NCI-H1105 treated with DMSO at 0.1 percent for 48 hours (cell line): ENCODE measurements at regions not wholly inside any gene's neighbourhood (a gene's known extent, or its start where the extent isn't known, plus 50 kb on each side); places are given as distances from the start of the nearest gene placed in this dataset.
A peak's percentile ranks its signal among the peaks of the same experiment; 100 is the strongest.
"Not testable (repeated sequence)": the region's sequence is repeated elsewhere in the genome, so short reads cannot be mapped to it uniquely, and the experiment has no call there.

Experiments
- DNase-seq: peaks from one replicate; lab custom pipeline; 2025; lab: John Stamatoyannopoulos, UW

DNA sequence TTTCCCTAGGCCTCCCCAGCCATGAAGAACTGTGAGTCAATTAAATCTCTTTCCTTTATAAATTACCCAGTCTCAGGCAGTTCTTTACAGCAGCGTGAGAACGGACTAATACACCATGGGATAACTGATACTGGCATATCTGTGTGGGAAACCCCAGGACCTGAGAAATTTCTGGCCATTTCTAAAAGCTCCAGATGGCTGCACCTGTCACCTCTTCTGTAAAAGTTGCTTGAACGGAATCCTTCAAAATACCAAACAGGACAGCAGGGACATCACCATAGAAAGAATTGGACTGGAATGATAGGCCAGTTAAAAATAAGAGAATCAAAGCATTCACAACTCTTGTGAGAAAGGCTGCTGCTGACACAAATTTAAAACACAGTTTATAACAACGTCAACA lies 134.0 kb upstream of the FOXD4L5 start:
- DNase-seq = not testable (repeated sequence)

DNA sequence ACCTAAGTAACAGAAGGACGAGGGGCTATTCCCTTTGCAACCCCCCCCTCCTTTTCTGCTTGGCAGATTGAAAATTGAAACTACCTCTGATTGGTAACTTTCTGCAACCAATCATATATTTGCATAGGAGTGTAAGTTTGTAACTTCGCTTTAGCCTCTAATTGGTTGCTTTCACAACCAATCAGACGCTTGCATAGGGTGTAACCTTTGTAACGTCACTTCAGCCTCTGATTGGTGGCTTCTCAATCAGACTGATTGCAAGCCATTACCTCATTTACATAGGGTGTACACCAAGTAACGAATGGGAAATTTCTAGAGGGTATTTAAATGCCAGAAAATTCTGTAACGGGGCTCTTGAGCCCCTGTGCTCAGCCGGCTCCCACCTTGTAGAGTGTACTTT lies 131.9 kb upstream of the FOXD4L5 start:
- DNase-seq = not testable (repeated sequence)

DNA sequence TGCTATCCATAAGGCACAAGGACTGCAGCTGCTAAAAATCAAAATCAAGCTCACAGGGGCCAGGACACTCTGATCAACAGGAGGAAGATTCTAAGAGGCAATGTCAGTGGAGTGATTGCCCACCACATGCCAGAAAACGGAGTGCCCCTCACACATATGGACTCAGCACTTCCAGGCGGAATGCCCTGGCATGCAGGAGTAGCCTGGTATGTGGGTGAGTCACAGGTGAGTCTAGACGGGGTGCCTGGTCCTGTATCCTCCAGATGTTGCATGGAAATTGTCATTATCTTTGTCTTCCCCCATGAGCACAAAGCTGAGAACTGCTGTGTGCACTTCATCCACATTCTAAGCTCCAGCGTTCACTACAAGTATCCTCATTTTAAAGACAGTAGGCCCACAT lies 129.2 kb upstream of the FOXD4L5 start:
- DNase-seq = not testable (repeated sequence)

DNA sequence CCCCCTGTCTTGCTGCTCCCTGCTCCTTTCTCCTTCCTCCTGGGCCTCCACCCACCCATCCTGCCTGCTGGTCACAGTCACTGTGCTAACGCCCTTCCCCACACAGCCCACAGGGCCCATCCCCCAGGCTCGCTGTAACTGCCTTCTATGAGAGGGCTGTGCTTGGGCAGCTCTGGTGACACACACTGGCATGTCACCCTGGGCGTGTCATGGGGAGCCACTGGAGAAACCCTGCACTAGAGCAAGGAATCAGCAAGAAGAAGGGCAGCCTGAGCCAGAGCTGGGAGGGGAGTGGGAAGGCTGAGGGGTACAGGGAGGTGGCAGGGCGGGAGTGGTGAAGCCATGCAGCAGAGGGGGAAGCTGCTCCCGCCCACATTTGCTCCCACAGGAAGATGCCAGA lies 128.4 kb upstream of the FOXD4L5 start:
- not testable (repeated sequence) for DNase-seq

DNA sequence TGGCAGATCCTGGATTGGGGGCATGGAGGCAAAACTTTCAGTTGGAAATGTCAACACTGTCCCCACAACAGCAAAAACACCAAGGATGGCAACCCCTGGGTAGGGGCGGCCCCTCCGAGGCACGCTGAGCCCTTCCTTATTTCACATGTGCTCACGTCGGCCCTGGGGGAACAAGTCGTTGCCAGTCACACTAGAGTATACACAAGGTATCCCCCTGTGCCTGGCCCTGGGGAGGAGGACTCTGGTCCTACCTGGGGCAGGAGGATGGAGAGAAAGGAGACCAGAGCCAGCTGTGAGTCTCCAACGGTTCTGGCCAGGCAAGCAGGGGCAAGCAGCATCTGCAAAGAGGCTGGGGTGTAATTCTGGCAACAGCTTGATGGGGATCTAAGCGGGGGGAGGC lies 126.9 kb upstream of the FOXD4L5 start:
- DNase-seq = no peak

DNA sequence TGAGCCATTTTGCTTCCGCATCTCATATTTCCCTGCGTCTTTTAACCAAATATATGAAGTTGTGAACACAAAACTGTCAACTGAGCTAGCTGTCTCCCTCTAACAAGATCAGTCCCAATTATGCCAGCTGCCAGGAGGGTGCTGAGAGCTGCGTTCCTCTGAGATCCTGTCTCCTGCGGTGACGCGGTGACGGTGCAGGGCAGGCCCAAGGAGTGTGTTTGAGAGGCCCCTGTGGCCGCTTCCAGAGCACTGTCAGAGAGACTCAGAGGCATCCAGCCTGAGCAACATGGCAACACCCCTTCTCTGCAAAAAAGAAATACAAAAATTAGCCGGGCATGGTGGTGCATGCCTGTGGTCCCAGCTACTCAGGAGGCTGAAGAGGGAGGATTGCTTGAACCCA lies 126.3 kb upstream of the FOXD4L5 start:
- no peak for DNase-seq

DNA sequence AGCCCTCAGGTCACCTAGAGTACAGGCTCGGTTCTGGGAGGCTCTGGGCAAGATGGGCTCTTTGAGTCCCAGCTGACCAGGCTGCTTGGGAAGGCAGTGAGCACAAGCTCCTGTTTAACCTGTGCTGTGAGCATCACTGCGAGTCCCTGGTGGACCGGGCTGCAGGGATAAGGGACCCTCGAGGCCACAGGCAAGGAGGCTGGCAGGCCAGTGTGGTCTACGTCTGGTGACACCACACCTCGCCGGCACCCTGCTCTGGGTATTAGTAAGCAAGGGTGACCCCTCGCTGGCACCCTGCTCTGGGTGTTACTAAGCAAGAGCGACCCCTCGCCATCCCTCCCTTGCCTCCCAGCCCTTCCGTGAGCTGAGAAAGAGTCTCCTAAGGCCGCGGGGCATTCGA lies 125.9 kb upstream of the FOXD4L5 start:
- DNase-seq = no peak

DNA sequence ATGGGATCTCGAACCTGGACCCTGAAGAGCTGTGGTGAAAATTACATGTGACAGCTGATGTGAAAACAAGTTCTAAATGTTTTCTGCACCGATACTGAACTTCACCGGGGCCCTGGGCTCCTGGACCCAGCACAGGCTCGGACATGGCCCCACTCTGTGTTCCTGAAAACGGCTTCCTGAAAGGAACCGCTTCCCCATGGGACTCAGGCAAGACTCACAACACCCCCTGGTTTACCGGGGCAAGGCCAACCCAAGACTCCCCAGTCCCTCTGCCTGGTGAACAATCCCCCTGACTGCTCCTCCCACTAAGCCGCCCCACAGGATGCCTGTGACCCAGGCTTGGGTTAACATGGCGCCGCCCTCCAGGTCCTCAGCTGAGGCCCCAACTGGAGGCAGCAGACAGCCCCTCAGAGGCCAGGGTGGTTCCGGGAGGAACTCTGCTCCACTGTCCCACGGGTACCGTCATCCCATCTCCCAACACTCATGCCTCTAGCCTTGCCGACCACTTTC lies 124.5 kb upstream of the FOXD4L5 start:
- no peak for DNase-seq

DNA sequence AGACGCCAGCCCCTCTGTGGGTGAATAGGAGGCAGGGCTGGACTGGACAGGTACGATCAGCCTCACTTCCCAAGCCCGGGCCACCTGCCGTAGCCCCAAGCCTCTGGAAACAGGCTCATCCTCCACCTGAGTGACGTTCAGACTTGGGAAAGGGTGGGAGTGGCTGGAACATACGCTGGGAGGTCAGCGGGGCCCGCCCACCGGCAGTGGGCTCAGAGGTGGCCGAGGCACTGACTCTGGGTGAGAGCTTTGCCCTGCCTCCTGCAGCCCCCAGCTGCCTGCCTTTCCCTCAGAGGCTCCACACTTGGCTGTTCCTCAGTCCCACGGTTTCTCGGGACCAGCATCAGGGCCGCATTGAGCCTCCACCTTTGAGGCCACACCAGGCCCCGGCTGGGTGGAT lies 123.8 kb upstream of the FOXD4L5 start:
- DNase-seq = not testable (repeated sequence)

DNA sequence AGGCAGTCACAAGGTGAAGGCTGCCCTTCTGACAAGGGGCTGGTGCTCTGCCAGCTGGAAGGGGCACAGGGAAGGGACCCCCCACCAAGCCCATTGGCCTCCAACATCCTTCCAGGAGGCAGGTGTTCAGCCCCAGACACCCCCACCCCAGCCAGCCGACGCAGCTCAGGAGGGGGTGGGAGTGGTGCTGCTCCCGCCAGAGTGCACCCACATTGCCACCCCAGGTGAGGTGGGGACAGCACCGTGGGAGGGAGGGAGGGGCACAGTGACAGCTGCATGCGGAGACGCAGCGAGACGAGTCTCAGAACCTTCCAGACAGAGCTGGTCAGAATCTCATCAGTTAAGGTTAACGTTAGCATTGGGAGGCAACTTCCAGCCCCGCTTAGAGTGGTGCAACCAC lies 121.6 kb upstream of the FOXD4L5 start:
- DNase-seq = not testable (repeated sequence)

DNA sequence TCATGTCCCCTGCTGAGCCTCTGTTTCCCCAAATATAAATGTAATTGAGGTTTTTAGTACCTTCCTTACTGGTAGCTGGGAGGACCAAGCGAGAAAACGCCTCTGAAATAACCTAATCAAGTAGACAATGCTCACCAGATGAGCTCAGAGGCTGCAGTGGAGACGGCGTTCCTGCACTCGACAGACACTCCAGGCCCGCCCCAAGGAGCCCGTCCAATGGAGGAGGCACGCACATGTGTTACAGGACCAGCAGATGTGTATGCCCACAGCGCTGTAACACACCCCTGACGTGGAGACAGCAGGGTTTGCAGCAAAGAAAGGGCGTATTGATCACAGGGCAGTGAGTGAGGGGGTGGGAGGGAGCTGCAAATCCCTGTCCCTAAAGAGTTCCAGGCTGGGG lies 120.8 kb upstream of the FOXD4L5 start:
- not testable (repeated sequence) for DNase-seq

DNA sequence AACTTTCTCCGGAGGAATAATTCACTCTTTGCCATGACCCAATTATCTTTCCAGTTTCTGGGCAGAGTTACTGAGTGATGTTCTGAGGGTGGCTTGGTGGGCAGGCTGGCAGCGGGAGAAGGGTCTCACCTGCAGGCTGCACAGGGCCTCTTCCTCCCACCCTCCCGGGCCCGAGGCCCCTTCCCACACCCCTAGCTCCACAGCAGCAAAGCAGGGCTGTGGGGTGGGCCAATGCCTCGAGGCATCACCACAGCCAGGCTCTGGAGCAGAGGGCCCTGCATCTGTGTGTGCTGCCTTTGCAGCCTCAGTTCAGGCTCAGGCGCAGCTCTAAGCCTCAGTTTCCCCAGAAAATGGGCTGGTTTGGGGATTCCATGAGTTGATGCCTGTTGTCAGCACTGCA lies 120.2 kb upstream of the FOXD4L5 start:
- DNase-seq = no peak

DNA sequence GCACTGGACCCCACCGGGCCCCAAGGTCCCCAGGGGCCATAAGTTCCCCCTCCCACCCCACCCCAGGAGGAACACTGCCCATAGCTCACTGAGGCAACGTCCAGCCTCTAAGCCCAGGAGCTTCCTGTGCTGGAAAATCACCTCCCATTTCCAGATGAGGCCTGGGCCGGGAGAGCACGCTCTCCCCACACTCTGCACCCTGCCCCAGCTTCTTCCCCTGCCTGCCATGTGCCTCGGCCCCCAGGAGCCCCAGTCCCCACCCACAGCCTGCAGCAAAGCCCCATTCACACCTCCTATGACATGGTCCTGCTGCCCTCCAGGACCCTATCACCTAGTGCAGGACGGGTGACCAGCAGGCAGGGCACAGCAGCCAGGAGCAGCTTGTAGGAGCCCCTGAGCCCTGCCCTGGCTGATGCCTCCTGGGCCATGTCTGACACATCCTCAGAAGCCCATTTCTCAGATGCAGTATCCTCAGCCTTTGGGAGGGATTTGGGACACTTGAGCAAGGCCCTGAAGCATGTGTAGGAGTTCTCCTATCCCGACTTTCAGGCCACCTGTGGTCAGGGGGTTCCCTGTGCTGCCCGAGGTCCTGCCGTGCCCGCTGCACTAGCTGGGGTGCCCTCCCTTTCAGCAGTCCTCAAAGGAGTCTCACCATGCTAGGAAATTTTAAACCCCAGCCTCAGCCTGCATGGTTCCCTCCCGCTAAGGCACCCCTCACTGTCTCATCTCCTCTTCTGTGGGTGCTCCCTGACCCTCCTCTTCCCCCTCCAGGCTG lies 119.4 kb upstream of the FOXD4L5 start:
- DNase-seq = no peak

DNA sequence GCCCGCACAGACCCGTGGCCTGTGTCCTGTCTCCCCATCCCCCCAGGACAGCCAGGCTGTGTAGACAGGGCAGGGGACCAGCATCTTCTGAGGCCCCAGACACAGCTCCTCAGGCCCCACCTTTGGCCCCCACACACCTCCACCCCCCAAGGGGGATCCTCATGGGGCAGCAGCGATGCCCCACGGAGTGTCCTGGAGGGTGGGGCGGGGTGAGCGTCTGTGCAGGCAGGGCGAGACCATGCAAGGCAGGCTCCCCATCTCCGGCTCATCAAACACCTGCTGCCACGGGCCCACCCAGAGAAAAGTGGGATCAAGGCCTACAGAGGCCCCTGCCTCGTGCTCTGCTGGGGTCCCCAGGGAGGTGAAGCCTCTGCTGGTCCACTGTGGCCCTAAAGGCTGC lies 118.7 kb upstream of the FOXD4L5 start:
- no peak for DNase-seq

DNA sequence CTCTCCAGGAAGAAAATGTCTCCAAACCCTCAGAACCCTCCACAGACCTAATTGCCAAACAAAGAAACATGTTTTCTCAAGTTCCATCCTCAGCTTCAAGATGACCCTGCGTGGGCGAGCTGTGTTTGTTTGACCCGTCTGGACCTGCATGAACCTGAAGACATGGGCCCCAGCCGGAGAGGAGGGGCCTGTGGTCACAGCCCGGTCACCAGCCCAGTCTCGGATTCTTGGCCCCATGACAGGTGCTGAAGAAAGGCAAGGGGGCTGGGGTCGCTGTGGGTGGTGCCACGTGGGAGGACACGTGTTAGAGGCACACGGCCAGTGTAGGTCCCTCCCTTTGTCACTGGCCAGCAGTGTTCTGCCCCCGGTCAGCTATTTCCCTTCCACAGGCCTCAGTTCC lies 118.1 kb upstream of the FOXD4L5 start:
- not testable (repeated sequence) for DNase-seq

DNA sequence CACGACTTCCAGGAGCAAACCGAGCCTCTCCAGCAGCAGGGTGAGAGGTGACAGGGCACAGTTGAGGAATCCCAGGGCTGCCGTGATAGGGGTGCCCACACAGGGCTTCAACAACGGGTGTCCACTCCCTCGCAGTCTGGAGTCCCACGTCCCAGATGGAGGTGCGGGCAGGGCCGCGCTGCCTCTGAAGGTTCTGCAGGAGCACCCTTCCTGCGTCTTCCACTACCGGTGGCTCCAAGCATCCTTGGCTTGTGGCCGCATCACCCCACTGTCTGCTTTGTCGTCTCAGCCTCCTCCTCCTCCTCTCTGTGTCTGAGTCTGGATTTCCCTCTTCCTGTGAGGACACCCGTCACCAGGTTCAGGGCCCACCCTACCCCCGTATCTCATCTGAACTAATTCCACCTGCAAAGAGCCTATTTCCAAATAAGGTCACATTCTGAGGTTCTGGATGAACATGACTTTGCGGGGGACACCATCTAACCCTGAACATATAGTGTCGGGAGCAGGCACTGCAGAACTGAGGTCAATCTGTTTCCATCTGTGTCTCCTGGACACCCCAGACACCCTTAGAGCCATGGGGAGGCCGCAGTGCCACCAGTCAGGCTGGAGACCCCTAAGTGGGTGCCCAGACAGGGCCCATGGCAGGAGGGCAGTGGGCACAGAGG lies 117.3 kb upstream of the FOXD4L5 start:
- DNase-seq = not testable (repeated sequence)

DNA sequence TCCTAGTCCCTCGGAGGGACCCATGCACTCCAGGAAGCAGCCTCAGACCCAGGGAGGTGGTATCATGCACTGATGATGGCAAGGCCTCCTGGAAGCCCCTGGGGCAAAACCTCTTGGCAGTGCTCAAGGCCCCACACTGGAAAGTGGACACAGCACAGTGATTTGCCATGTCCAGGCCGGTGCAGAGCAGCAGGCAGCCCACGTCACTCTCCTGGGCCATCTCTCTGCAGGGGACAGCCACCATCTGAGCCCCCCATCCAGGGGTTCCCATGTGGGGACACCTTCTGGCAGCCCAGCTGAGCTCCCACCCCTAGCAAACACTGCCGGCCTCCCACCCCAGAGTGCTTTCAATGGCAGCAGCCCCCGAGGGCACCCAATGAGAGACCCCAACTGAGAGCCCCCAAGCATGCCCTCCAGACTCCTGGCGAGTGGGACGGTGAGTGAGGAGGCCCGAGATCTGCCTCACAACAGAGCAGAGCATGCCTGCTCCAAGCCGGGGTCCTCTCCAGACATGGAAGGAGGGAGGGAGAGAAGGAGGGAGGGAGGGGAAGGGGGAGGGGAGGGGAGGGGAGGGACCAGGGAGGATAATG lies 116.5 kb upstream of the FOXD4L5 start:
- not testable (repeated sequence) for DNase-seq

DNA sequence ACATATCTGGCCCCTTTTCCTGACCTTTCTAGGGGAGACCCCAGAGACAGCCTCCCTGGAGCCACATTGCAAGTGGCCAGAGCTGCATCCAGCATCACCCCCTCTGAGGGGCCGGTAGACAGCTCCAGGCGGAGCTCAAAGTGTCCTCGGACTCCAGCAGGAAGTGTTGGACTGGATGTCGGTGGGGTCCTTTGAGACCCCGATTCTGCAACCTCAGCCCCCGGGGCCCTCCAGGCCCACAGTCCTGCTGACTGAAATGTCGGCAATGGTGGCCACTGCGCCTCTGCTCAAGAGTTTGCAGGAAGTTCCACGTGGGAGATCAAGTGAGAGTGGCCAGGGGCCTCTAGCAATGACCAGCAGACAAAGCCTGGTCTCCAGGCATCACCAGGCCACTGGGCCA lies 115.9 kb upstream of the FOXD4L5 start:
- DNase-seq = no peak

DNA sequence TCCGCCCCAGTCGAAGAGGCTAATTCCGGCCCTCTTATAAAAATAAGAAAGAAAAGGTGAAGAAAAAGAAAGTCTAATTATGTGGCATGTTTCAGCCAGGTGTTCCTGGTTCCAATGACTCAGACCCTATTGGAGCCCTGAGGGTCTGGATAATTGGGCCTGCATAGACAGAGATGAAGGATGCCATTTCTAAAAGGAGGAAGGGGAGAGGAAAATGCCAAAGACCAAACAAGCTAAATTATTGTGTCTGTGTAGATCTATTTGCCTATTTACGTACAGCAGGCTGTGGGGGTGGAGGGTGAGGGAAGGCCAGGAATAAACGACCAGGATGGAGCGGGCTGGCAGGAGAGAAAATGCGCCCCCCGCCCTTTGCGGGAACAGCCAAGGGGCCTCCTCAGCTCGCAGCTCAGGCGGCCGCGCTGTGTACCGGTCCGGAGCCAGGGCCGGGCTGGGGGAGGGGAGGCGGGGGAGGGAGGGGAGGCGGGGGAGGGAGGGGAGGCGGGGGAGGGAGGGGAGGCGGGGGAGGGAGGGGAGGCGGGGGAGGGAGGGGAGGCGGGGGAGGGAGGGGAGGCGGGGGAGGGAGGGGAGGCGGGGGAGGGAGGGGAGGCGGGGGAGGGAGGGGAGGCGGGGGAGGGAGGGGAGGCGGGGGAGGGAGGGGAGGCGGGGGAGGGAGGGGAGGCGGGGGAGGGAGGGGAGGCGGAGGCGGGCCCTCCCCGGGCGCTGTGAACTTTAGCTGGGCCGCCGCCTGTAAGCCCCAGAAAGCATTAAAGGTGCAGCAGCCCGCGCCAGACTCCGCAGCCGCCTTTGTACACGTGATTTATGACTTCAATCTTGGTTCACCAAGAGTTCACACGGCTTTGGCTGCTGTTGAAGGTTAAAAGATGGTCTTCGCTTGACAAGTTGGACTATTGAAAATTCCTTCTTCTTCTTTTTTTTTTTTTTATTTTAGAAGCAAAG lies 113.0 kb upstream of the FOXD4L5 start:
- DNase-seq = peak; percentile 54

DNA sequence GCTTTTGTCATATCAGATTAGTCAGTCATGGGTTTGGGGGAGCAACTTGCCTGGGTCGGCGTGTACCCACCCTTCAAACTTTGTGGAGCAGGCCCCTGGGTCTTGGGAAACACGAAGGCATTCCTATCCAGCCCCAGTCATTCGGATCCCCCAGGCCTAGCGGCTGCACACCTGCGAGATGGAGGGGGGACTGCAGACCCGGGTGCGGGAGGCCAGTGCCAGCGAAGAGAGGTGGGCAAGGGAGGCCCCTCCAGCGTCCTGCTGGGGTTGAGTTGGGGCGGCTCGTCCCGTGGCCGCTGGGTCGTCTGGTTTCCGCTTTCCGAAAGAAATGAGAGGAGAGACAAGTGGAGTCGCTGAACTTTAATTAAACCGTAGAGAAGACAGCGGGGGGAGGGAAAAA lies 112.2 kb upstream of the FOXD4L5 start:
- DNase-seq = not testable (repeated sequence)

DNA sequence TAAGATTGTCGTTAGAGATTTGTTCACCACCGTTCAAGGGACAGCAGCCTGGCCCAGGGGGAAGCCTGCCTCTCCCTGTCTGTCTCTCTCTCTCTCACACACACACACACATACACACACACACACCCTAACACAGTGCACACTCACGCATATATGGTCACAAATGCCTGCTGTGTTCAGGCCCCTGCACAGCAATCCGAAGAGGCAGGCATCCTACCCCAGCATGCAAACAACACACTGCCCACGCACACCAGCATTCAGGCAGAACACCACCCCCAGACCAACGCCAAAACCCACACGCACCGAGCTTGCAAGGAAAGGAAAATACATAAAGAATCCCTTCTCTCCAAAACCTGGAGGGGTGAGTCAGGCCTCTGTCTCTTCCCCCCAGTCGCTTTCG lies 111.6 kb upstream of the FOXD4L5 start:
- not testable (repeated sequence) for DNase-seq

DNA sequence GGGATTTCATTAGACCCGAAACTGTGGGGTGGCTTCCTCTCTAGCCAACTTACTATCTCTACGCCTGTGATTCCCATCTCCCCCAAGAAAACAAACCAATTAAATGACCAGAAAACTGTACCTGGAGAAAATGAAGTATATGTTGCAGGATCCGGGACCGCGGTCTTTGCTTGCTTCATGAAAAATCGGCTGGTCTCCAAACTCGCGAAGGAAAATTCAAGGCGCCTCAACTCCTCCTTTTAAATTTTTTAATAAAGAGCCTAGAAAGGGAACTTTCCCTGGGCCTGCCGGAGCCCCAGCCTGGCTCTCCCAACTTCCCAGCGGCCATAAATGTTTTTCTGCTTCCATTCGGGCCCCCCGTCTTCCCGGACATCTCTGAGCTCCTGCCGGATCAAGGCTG lies 110.8 kb upstream of the FOXD4L5 start:
- not testable (repeated sequence) for DNase-seq
